ENCODE measurements at regions not wholly inside any gene's neighbourhood (a gene's known extent, or its start where the extent isn't known, plus 50 kb on each side); places are given as distances from the start of the nearest gene placed in this dataset.
"Not testable (repeated sequence)": the region's sequence is repeated elsewhere in the genome, so short reads cannot be mapped to it uniquely, and the experiment has no call there.

GRCh38 chr5:125894383-125894782 is 528.8 kb upstream of the GRAMD2B start:
- Histone ChIP-seq H3K4me3 (ENCODE audit: low read length) (no peak overlapping the region), H3K9ac (ENCODE audit: low read length) (no peak overlapping the region), H3K27ac (ENCODE audit: low read length) (no peak overlapping the region), H3K4me2 (ENCODE audit: low read depth, low read length, poor library complexity, severe bottlenecking) (no peak overlapping the region), H3K4me1 (ENCODE audit: low read length) (no peaks in the 10 kb centered on the region), H3K36me3 (ENCODE audit: insufficient read depth, low read length) (no peaks in the 10 kb centered on the region), H2AFZ (ENCODE audit: low read length) (no peak overlapping the region), H3K27me3 (ENCODE audit: low read length) (no peaks in the 10 kb centered on the region), H3K9me2 (replicated peaks; ENCODE audit: insufficient read depth, low read length) (0 out of 2 replicates have a peak, but pooled peaks cover 4% of the 10 kb centered on the region), H3K79me2 (ENCODE audit: low read length) (no peaks in the 10 kb centered on the region), H3K9me3 (ENCODE audit: low read length) (peaks cover 12% of the 10 kb centered on the region; the same call in 1 of the 2 replicates), H4K20me1 (ENCODE audit: insufficient read depth, low read depth, low read length) (no peaks in the 10 kb centered on the region)
- no peak for DNase-seq

- no peak overlapping the region for H3K9ac ChIP-seq (ENCODE audit: low read length)
- H2AFZ ChIP-seq (ENCODE audit: low read length), result no peak overlapping the region
- 0 out of 2 replicates have a peak, but pooled peaks cover 4% of the 10 kb centered on the region for H3K9me2 ChIP-seq (replicated peaks; ENCODE audit: insufficient read depth, low read length)
- H3K4me2 ChIP-seq (ENCODE audit: low read depth, low read length, poor library complexity, severe bottlenecking), result no peak overlapping the region
- H3K27ac ChIP-seq (ENCODE audit: low read length), result no peak overlapping the region
- H3K27me3 ChIP-seq (ENCODE audit: low read length), result no peaks in the 10 kb centered on the region
- no peaks in the 10 kb centered on the region for H4K20me1 ChIP-seq (ENCODE audit: insufficient read depth, low read depth, low read length)
- peaks cover 4% of the 10 kb centered on the region; the same call in 1 of the 2 replicates for H3K9me3 ChIP-seq (ENCODE audit: low read length)
- no peak overlapping the region for H3K4me3 ChIP-seq (ENCODE audit: low read length)
- no peaks in the 10 kb centered on the region for H3K4me1 ChIP-seq (ENCODE audit: low read length)
- no peaks in the 10 kb centered on the region for H3K79me2 ChIP-seq (ENCODE audit: low read length)
- DNase-seq, result no peak
- no peaks in the 10 kb centered on the region for H3K36me3 ChIP-seq (ENCODE audit: insufficient read depth, low read length)
Measured at GRCh38 chr5:125896368-125896767, 526.8 kb upstream of the GRAMD2B start.

GRCh38 chr5:125897089-125897488 is 526.1 kb upstream of the GRAMD2B start:
- H3K9me3 ChIP-seq (ENCODE audit: low read length), result peaks cover 4% of the 10 kb centered on the region; the same call in 1 of the 2 replicates
- no peaks in the 10 kb centered on the region for H3K4me1 ChIP-seq (ENCODE audit: low read length)

GRCh38 chr5:125898851-125899405 is 524.3 kb upstream of the GRAMD2B start:
- Histone ChIP-seq H4K20me1 (ENCODE audit: insufficient read depth, low read depth, low read length) (no peaks in the 10 kb centered on the region), H2AFZ (ENCODE audit: low read length) (no peak overlapping the region), H3K9me3 (ENCODE audit: low read length) (peaks cover 4% of the 10 kb centered on the region; the same call in 1 of the 2 replicates), H3K4me1 (ENCODE audit: low read length) (no peaks in the 10 kb centered on the region), H3K4me3 (ENCODE audit: low read length) (no peak overlapping the region), H3K9ac (ENCODE audit: low read length) (no peak overlapping the region), H3K27me3 (ENCODE audit: low read length) (no peaks in the 10 kb centered on the region), H3K9me2 (replicated peaks; ENCODE audit: insufficient read depth, low read length) (0 out of 2 replicates have a peak, but pooled peaks cover 4% of the 10 kb centered on the region), H3K79me2 (ENCODE audit: low read length) (no peaks in the 10 kb centered on the region), H3K27ac (ENCODE audit: low read length) (no peak overlapping the region), H3K4me2 (ENCODE audit: low read depth, low read length, poor library complexity, severe bottlenecking) (no peak overlapping the region), H3K36me3 (ENCODE audit: insufficient read depth, low read length) (no peaks in the 10 kb centered on the region)
- DNase-seq, result no peak

More at GRCh38 chr5:125897089-125897488, 526.1 kb upstream of the GRAMD2B start:
- Histone ChIP-seq H3K4me2 (ENCODE audit: low read depth, low read length, poor library complexity, severe bottlenecking) (no peak overlapping the region), H3K27me3 (ENCODE audit: low read length) (no peaks in the 10 kb centered on the region), H3K36me3 (ENCODE audit: insufficient read depth, low read length) (no peaks in the 10 kb centered on the region), H3K79me2 (ENCODE audit: low read length) (no peaks in the 10 kb centered on the region), H4K20me1 (ENCODE audit: insufficient read depth, low read depth, low read length) (no peaks in the 10 kb centered on the region), H3K27ac (ENCODE audit: low read length) (no peak overlapping the region), H3K9ac (ENCODE audit: low read length) (no peak overlapping the region), H3K9me2 (replicated peaks; ENCODE audit: insufficient read depth, low read length) (0 out of 2 replicates have a peak, but pooled peaks cover 4% of the 10 kb centered on the region), H3K4me3 (ENCODE audit: low read length) (no peak overlapping the region), H2AFZ (ENCODE audit: low read length) (no peak overlapping the region)
- DNase-seq, result no peak

- H3K9me3 ChIP-seq (ENCODE audit: low read length), result peaks cover 41% of the 10 kb centered on the region
- H3K4me1 ChIP-seq (ENCODE audit: low read length), result no peaks in the 10 kb centered on the region
- no peaks in the 10 kb centered on the region for H3K9me2 ChIP-seq (replicated peaks; ENCODE audit: insufficient read depth, low read length)
- no peaks in the 10 kb centered on the region for H3K79me2 ChIP-seq (ENCODE audit: low read length)
- H2AFZ ChIP-seq (ENCODE audit: low read length), result no peak overlapping the region
- H3K27me3 ChIP-seq (ENCODE audit: low read length), result no peaks in the 10 kb centered on the region
- no peak overlapping the region for H3K4me3 ChIP-seq (ENCODE audit: low read length)
- no peak overlapping the region for H3K9ac ChIP-seq (ENCODE audit: low read length)
- H4K20me1 ChIP-seq (ENCODE audit: insufficient read depth, low read depth, low read length), result no peaks in the 10 kb centered on the region
- no peak for DNase-seq
- no peak overlapping the region for H3K4me2 ChIP-seq (ENCODE audit: low read depth, low read length, poor library complexity, severe bottlenecking)
- H3K27ac ChIP-seq (ENCODE audit: low read length), result no peak overlapping the region
- no peaks in the 10 kb centered on the region for H3K36me3 ChIP-seq (ENCODE audit: insufficient read depth, low read length)
Measured at GRCh38 chr5:125912028-125912427, 511.2 kb upstream of the GRAMD2B start.

- H3K9ac ChIP-seq (ENCODE audit: low read length), result no peak overlapping the region
- no peaks in the 10 kb centered on the region for H4K20me1 ChIP-seq (ENCODE audit: insufficient read depth, low read depth, low read length)
- no peak overlapping the region for H3K4me3 ChIP-seq (ENCODE audit: low read length)
- no peaks in the 10 kb centered on the region for H3K36me3 ChIP-seq (ENCODE audit: insufficient read depth, low read length)
- no peak overlapping the region for H3K27ac ChIP-seq (ENCODE audit: low read length)
- H3K4me2 ChIP-seq (ENCODE audit: low read depth, low read length, poor library complexity, severe bottlenecking), result no peak overlapping the region
- H3K9me3 ChIP-seq (ENCODE audit: low read length), result peaks cover 35% of the 10 kb centered on the region
- no peaks in the 10 kb centered on the region for H3K79me2 ChIP-seq (ENCODE audit: low read length)
- no peak for DNase-seq
- no peak overlapping the region for H2AFZ ChIP-seq (ENCODE audit: low read length)
- H3K4me1 ChIP-seq (ENCODE audit: low read length), result no peaks in the 10 kb centered on the region
- no peaks in the 10 kb centered on the region for H3K9me2 ChIP-seq (replicated peaks; ENCODE audit: insufficient read depth, low read length)
- no peaks in the 10 kb centered on the region for H3K27me3 ChIP-seq (ENCODE audit: low read length)
Measured at GRCh38 chr5:125913200-125913599, 510.0 kb upstream of the GRAMD2B start.

- no peak overlapping the region for H3K4me3 ChIP-seq (ENCODE audit: low read length)
- no peaks in the 10 kb centered on the region for H3K27me3 ChIP-seq (ENCODE audit: low read length)
- H3K36me3 ChIP-seq (ENCODE audit: insufficient read depth, low read length), result no peaks in the 10 kb centered on the region
- no peak overlapping the region for H3K9ac ChIP-seq (ENCODE audit: low read length)
- H3K79me2 ChIP-seq (ENCODE audit: low read length), result no peaks in the 10 kb centered on the region
- H3K4me2 ChIP-seq (ENCODE audit: low read depth, low read length, poor library complexity, severe bottlenecking), result no peak overlapping the region
- H2AFZ ChIP-seq (ENCODE audit: low read length), result no peak overlapping the region
- DNase-seq, result no peak
- H3K4me1 ChIP-seq (ENCODE audit: low read length), result no peaks in the 10 kb centered on the region
- peaks cover 35% of the 10 kb centered on the region for H3K9me3 ChIP-seq (ENCODE audit: low read length)
- H3K27ac ChIP-seq (ENCODE audit: low read length), result no peak overlapping the region
- H3K9me2 ChIP-seq (replicated peaks; ENCODE audit: insufficient read depth, low read length), result no peaks in the 10 kb centered on the region
- H4K20me1 ChIP-seq (ENCODE audit: insufficient read depth, low read depth, low read length), result no peaks in the 10 kb centered on the region
Measured at GRCh38 chr5:125914471-125914870, 508.7 kb upstream of the GRAMD2B start.

GRCh38 chr5:125923958-125924357 is 499.3 kb upstream of the GRAMD2B start:
- H3K9ac ChIP-seq (ENCODE audit: low read length); H3K4me2 ChIP-seq (ENCODE audit: low read depth, low read length, poor library complexity, severe bottlenecking); H3K27me3 ChIP-seq (ENCODE audit: low read length); H3K79me2 ChIP-seq (ENCODE audit: low read length); H3K27ac ChIP-seq (ENCODE audit: low read length); H2AFZ ChIP-seq (ENCODE audit: low read length); H3K36me3 ChIP-seq (ENCODE audit: insufficient read depth, low read length); H3K4me1 ChIP-seq (ENCODE audit: low read length); H4K20me1 ChIP-seq (ENCODE audit: insufficient read depth, low read depth, low read length); H3K9me2 ChIP-seq (replicated peaks; ENCODE audit: insufficient read depth, low read length); H3K4me3 ChIP-seq (ENCODE audit: low read length); DNase-seq; H3K9me3 ChIP-seq (ENCODE audit: low read length): not testable (repeated sequence)

Data from Karpas-422 (cell line).